Mammary epithelial cell (primary cell): ENCODE measurements at regions not wholly inside any gene's neighbourhood (a gene's known extent, or its start where the extent isn't known, plus 50 kb on each side); places are given as distances from the start of the nearest gene placed in this dataset.

Experiments used
- CTCF ChIP-seq, 2 donors: IDR thresholded peaks in 1 of 2; conservative IDR thresholded peaks in 1 of 2; 2 replicates each; pipeline ENCODE4 v1.5.1; 2011 to 2012; ENCODE audit warnings: inconsistent platforms in 2 of 2, low read length in 2 of 2, mild to moderate bottlenecking in 2 of 2, control low read depth in 1 of 2, low read depth in 1 of 2; ENCODE audit not compliant: insufficient read depth in 1 of 2; ENCODE audit errors: extremely low read depth in 1 of 2
- EZH2 ChIP-seq: IDR thresholded peaks from 2 replicates; pipeline ENCODE4 v1.6.1; 2012; ENCODE audit warnings: low read length, inconsistent platforms, borderline replicate concordance

GRCh38 chr9:124149992-124150391, 107.8 kb upstream of the NEK6 start:
- TF ChIP-seq CTCF (conservative IDR thresholded peaks at IDR 0.05 in 1 of 2, IDR thresholded peaks at IDR 0.05 in 1 of 2; ENCODE audit: extremely low read depth in 1 of 2, insufficient read depth in 1 of 2, low read depth in 1 of 2, low read length in 2 of 2) (no peak), EZH2 (no peak)
